ENCODE measurements at regions not wholly inside any gene's neighbourhood (a gene's known extent, or its start where the extent isn't known, plus 50 kb on each side); places are given as distances from the start of the nearest gene placed in this dataset.

- DNase-seq = no peak
Measured at GRCh38 chr3:124201226-124201625, 209.3 kb upstream of the ROPN1 start.

- no peak for DNase-seq
Measured at GRCh38 chr3:124201786-124202185, 209.9 kb upstream of the ROPN1 start.

- no peak for DNase-seq
Measured at GRCh38 chr3:124202754-124203153, 210.8 kb upstream of the ROPN1 start.

GRCh38 chr3:124203292-124203691, 211.4 kb upstream of the ROPN1 start:
- no peak for DNase-seq

DNA sequence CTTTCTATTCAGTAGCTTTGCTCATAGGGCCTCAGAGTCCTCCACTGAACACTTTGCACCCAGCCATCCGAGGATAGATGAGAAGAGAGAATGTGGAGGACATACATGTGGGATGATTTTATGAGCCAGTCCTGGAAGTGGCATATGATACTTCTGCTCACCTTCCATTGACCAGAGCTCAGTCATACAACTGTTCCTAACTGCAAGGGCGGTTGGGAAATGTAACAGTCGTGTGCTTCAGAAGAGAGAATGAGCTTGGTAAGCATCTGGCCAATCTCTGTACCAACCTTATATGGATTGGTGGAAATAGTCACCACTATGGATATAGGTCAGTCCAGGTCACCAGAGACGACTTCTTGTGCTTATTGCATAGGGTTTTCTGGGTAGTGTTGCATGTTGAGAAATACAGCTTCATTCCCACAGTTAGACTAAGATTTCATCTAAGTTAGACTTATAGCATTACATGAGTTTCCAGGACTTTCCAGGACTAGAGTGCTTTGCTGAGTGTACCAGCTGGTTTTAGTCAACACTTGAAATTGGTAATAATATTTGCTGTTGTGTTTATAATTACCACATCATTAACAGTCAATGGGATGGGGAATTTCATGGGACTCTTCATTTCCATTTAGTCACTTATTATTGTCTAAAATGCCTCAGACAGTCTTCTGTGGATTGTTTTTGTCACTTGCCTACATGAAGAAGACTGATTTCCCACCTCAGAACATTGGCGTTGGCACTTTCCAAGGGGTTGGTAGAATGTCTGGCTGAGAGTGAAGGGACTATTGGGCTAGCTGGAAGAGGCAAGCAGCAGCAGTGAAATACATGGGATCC, 214.5 kb upstream of the ROPN1 start:
- DNase-seq = no peak

GRCh38 chr3:124207077-124207476, 215.2 kb upstream of the ROPN1 start:
- DNase-seq = no peak

DNA sequence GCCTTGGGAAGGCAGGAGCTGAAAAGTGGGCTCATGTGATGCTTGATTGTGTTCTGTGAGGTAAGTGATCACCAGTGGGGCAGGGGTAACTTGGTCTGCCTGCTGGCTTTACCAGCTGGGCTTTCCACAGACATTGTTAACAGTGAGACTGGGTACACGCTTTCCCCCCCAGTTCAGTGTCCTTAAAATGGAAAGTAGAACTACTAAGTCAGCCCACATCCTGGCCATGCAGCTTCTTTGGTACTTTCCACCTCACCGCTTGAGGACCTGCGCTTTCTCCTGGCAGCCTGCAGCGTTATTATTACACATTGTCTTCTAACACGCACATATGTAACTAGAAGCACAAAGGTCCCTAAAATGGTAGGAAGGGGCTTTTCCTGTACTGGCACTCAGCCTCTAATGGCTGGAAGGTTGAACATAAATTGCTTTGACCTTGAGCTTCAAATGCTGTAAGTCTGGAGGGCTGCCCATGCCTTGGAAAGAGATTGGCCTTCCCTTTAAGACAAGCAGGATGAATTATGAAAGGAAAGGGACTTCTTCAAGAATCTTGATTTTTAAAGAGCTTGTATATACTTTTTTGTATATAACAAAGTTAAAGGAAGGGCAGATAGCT, 216.1 kb upstream of the ROPN1 start:
- DNase-seq = no peak

GRCh38 chr3:124209426-124209825, 217.5 kb upstream of the ROPN1 start:
- no peak for DNase-seq

DNA sequence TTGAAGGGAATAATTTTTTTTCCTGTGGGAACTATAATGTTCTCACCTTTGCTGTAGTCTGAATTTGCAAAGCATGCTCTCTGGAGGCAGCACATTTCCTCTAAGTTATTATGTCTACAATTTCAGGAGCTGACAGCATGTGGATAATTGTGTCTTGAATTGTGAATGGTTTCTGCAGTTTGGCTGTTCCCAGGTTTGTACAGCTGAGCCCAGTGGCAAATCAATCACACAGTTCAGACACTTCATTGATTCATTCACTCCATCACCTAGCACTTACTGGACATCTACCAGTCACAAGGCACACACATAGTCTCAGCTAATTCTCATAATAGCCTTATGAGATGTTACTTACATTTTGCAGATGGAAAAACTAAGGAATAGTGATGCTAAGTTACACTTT, 219.0 kb upstream of the ROPN1 start:
- DNase-seq = no peak

- DNase-seq = no peak
Measured at GRCh38 chr3:124213641-124214040, 221.7 kb upstream of the ROPN1 start.

GRCh38 chr3:124217542-124217941, 225.6 kb upstream of the ROPN1 start:
- DNase-seq = no peak

GRCh38 chr3:124221422-124221821, 229.5 kb upstream of the ROPN1 start:
- no peak for DNase-seq

DNA sequence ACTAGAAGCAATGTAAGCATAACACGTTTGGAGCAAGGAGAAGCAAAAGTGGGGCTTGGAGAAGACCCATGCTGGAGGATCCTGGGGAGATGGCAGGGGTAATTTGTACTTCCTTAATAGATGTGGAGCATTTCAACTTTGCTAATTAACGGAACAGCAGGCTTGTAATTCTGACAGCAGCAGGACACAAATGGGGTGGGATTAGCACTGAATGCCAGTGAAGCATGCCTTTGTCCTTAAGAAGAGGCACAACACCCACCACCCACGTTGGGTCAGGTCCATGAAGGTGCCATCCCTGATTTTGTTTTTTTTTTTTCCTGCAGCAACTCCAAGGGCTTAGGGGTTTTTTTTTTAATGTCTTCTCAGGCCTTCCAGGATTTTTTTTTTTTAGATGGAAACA, 231.9 kb upstream of the ROPN1 start:
- no peak for DNase-seq

DNA sequence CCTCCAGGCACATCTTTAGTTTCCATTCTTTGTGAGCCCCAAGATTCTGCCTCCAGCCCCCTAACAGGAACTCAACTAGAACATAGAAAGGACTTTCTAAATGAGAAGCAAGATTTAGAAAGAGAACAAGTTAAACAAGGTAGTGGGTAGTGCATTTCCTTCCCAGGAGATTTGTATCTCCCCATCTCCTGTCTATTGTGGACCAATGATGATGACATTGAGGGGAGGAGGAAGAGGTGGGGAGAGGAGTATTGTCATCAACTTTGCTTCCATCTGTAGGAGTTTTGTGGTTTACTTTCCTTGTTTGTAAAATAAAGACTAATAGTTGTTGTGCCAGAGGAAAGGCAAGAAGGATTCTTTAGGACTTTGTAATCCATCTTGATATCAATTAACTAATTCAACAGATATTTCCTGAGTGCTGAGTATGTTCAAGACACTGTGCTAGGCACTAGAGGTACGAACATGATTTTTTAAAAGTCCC, 235.3 kb upstream of the ROPN1 start:
- DNase-seq = no peak

DNA sequence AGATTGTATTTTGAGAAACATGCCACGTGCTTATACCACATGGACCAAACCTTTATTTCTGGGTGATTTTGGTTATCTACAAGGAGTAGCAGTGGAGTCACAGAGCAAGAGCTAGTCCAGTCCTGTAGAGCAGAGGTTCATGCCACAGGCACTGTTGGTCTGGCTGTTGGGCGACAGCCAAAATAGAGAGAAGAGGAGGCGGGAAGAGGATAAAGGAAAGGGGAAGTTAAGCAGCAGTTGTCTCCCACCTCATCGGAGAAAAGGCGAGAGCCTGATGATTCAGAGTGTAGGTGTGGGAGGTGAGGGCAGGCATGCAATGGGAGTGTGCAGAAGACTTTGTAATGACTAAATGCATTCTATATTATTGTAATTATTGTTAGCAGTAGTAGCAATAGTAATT, 237.5 kb upstream of the ROPN1 start:
- DNase-seq = no peak

DNA sequence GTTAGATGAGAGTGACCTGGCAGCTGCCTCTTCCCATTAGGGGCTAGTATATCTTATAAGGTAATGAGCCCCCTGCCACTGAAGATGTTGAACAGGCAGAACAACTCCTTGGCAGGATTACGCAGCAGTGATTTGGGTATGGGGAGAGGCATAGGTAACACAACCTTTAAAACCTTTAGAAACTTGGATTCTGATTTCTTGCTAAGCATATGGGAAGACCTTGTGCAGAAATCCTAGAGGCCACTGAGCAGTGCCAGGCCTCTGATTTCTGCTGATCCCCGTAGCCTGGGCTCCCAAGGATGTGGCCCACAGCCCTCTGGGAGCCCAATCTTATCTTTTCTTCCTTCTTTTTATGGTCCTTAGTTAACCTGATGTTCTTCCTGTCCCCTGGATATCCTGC, 237.9 kb upstream of the ROPN1 start:
- no peak for DNase-seq

GRCh38 chr3:124230432-124230831, 238.5 kb upstream of the ROPN1 start:
- DNase-seq = no peak

DNA sequence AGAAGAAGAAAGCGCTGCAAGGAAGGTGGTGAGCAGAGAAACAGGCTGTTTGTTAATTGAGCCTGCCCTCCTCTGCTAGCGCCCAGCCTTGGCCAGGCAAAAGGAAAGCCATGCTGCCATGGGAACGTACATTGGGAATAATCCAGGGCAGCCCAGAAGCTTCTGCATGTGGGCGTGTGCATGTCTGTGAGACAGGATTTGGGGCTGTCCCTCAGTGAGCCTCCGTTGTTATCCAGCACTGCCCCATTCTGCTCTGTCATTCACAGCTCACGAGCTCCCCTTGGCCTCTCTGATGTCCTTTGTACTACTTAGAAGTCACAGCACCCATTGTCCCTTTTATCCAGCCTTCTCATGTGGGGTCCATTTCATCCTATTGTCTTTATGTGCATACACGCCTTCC, 239.1 kb upstream of the ROPN1 start:
- no peak for DNase-seq

DNA sequence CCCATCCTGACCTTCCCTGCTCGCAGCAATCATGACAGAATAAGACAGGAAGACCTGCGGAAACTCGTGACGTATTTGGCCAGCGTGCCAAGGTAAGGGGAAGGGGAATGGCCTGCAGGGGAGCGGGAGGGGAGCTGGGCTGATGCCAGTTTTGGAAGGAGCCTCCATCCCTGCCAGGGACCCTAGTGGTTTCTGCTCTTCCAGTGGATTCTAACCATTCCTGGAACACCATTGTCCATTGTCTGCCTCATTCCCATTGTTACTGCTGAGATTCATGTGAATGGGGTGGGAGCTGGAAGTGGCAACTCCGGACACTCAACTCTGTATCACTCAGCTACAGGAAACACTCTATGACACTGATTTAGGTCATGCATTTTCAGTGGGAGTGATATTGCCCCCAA, 242.9 kb upstream of the ROPN1 start:
- DNase-seq = no peak

DNA sequence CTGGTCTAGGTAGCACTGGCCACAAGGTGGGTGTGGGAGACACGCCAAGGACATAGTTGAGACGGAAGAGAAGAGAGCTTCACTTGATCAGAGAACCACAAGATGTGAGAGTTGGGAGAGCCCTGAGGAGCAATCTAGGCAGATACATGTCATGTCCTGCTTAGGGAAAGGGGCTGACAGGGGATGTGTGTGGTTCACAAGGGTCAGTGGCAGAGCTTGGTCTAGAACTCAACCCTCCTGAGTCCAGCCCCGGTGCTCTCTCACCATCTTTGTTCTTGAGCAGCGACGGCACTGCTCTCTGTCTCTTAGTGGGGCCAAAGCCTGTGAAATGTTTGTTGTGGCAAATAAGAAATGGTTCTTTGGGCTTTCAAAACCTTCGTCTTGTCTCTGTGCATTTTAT, 243.5 kb upstream of the ROPN1 start:
- no peak for DNase-seq

GRCh38 chr3:124243177-124243859, 251.4 kb upstream of the ROPN1 start:
- DNase-seq = no peak

DNA sequence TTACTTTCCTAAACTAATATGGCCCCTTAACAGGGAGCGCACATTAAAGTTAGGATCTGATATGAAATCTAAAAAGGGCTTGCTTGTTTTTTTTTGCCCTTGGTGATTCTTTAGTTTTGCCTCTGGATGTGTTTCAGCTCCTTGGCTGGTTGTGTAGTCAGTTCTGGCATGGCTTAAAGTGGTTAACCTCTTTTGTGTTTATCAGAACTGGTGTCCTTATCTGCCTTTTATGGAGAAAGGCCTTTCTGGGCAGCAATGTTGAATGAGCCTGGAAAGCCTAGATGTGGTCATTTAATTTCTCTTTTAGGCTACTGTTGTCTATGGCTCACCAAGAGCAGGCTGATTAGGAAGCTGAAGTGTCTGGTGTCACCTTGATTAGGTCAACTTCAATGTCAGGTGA, 254.5 kb upstream of the ROPN1 start:
- no peak for DNase-seq

DNA sequence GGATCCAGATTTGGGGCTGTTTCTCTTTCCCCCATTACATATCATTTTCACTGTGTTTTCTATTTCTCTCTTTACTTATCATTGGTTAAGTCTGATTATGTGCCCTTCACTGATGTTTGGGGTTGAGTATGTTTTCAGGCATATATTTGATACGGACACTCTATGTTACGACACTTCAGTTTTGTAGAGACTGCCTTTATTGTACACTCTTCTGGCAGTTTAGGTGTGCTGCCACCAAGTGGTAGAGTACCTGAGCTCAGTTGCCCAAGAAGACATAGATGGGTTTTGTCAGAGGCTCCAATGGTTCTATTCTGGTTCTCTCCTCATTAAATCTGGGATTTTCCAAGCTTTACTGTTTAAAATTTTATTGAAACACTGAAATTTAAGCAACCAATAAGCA, 255.0 kb upstream of the ROPN1 start:
- no peak for DNase-seq

DNA sequence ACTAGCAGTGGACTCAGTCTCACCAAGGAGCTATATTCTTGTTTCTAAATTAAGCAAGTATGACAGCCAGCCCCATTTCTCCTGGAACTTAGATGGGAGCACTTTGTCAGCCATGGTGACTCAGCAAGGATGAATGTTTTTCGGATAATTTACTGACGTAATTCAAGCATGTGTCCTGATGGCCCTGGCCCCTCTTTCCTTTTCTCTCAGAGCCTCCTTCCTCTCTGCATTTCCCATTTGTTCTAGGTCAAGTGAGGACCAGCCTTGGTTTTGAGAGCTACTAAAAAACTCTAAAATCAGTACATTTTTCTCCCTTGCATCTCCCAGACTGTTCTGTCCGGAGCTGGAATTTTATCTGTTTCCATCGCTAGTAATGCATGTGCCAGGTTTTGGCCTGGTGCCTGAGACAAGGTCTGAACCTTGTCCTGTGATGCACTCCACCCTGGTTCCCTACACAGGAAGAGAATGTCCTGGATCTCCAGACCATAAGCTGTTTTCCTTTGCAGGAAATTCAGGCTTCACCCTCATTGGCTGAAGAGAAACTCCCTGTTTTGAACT, 256.6 kb upstream of the ROPN1 start:
- DNase-seq = no peak
